HG02885 (cell line): ENCODE measurements at regions not wholly inside any gene's neighbourhood (a gene's known extent, or its start where the extent isn't known, plus 50 kb on each side); places are given as distances from the start of the nearest gene placed in this dataset.

ENCODE experiments used
- ATAC-seq: cut with Tn5 transposase; IDR thresholded peaks from one replicate; pipeline ENCODE4 v1.9.1; 2021; ENCODE audit warnings: mild to moderate bottlenecking; ENCODE audit not compliant: unreplicated experiment, poor library complexity

DNA sequence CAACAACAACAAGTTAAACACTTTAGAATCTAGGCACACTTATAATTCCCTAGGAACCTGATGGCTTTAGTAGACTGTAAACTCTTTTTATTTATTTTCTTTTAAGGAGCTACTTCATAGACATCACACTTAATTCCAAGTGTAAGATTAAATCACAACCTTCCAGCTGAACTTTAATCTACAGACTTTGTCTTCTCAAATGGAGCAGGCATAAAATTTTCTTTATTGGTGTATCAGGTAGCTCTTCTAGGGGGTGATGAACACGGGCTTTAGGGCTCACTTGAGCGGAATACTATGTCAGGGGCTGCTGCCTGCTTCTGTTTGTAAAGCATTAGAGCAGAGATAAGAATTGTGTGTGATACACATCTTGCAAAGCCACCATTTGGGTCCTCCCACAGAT is 525.8 kb upstream of the FAT3 start:
- no peak for ATAC-seq

DNA sequence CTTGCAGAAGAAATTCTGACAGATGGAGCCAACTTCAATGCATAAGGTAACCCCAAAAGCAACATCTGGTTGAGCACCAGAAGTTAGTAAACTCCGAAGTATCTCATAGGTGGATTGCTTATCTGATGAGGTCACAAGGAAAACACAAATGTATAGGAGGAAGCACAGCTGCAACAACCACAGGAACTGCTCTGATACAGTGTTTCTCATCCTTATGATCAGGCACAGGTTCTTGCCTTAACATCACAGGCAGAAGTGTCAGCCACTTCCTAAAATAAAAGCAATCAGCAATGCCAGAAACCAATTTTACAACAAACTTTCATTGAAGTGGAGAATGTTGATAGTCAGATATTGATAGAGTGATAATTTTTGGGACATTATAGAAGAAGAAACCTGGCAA is 530.3 kb upstream of the FAT3 start:
- ATAC-seq, result no peak

DNA sequence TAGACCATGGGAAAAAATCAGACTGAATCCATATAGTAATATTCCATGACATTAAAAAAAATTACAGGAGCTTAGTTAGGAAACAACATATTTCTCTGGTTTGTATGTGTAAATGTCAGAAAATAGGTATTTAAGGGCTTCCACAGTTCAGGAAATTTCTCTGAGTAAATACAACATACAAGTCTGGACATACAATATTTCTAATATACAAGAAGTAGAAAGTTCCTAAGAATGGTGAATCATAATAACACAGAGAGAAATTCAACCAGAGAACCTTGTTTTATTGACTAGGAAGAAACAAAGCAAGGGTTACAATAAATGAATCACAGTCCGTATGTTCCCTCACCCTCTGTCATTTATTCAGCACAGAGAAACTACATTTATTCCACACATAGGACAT is 532.7 kb upstream of the FAT3 start:
- no peak for ATAC-seq

DNA sequence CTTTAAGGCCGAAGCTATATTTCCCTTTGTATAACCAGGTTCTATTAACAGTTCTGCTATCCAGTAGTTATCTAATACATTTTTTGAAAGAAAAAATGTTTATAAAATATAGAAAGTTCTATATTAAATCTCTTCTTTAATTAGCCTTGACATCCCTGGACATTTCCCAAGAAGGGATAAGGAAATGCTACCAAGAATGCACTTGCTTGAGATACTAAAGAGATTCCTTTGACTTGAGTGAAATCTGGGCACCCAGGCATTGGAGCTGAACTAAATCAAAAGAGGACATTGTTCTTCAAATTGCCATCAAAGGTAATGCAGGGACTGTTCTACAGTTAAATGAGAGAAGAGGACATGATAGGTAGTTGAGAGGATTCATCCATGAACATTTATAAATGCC is 535.9 kb upstream of the FAT3 start:
- no peak for ATAC-seq

DNA sequence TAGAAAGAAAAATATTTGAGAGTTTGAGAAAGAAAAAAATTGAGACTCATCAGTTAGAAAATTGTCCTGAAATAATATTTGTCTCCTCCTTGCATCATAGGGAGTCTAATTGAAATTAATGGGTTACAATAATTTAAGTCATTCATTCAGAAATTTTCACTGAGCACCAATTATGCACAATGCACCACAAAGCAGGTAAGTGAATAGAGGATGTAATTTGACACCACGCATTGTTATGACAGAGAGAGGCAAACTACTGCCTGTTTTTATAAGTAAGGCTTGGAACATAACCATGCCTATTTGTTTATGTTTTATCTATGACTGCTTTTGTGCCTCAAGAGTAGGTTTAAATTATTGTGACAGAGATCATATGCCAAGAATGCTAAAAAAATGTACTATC is 537.9 kb upstream of the FAT3 start:
- ATAC-seq, result no peak

DNA sequence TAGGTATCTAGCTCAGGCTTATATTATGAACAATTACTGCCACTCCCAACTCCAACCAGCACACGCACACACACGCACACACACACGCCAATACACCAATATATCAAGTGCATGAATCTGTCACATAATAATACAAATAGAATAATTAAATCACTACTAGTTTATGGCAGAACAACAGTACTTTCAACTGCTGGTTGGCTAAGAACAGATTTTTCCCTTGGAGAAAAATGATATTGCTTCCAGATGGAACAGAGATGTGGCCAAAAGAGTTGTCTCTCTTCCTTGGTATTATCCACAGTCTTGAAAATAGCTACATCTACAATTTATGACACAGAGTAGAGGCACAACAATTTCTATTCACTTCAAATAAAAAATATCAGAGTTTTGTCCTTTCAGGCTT is 538.3 kb upstream of the FAT3 start:
- ATAC-seq, result no peak

DNA sequence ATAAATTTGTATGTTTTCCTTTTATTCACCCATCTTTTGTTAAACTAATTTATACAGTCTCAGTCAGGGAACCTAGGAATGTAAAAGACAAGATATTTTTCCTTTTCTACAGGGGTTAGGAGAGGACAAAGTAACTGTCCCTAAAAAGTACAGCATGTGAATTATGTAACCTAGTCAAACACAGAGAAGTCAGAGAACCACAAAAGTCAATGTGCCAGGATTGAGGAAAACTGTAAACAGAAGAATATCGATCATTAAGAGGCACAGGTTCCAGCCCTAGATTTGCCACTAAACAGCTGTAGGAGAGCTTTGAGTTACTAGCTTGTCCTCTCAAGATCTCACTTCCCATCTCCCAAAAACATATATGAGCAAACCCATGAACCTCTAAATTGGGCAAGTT is 550.9 kb upstream of the FAT3 start:
- no peak for ATAC-seq

DNA sequence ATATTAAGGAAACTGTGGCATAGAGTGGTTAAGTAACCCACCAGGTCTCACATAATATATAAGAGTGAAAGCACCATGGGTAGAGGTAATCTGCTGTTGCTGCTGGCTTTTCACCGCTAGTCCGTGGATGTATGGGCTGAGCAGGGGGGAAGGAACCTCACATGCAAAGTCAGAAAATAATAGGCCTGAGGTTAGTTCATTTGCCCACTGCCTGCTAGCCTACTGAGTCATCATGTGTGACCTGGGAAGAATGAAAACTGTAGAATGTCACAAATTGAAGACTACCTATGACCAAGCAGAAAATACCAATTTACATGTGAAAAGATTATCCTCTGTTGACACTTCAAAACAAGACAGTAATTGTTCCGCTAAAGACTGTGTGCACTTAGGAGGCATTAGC is 560.1 kb upstream of the FAT3 start:
- ATAC-seq, result no peak

DNA sequence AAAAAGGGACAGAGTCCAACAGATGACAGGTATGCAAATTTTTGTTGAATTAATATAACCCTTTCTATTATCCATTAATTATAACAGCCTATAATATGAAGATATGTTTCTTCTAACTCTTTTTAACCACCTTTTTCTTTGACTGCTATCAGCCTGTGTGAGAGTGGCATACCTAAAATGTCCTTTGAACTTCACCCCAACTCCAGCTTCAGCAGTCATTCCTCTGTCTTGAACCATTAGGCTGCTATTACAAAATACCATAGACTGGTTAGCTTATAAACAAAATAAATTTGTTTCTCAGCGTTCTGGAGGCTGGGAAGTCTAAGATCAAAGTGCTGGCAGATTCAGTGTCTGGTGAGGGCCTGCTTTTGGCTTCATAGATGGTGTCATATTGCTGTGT is 564.6 kb upstream of the FAT3 start:
- ATAC-seq, result no peak

DNA sequence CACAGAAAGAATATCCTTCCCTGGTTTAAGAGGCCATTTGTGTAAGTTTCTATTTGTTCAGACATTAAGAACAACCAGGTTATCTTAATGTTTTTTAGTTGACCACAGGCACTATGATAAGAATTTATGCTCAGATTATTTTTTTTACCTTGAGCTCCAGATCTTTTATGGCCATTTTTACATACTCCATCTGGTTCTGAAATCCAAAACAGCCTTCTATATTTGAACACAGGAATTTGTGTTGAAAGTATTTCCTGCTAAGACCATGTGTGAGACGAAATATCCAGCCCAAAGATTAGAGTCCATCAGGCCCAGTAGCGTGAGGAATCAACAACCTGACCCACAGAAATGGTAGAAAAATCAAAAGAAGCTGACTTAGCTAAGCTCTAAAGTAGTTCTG is 569.9 kb upstream of the FAT3 start:
- ATAC-seq, result no peak

DNA sequence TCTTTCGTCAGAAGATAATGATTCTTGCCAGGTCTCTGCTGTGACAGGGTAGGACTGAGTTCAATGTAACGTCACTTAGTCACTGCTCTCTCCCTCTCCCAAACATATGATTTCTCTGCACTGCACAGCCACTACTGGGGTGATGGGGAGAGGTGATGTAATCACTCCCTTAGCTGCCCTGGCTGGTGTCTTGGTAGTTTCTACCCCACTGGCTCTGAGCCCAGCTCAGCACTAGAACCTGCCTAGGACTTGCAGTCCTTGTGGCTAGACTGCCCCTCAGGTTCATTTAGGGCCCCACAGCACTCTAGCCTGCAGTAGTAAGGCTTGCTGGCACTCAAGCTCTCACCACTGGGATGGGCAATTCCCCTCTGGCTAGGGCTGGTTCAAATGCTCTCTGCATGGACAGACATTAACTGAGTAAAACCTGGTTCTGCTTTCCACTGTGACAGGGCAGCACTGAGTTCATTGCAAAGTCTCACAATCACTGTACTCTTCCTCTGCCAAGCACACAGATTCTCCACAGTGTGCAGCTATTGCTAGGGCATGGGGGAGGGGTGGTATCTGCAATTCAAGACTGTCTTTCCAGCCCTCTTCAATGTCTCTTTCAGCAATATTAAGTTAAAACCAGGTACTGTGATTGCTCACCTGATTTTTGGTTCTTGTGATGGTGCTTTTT is 571.4 kb upstream of the FAT3 start:
- no peak for ATAC-seq

DNA sequence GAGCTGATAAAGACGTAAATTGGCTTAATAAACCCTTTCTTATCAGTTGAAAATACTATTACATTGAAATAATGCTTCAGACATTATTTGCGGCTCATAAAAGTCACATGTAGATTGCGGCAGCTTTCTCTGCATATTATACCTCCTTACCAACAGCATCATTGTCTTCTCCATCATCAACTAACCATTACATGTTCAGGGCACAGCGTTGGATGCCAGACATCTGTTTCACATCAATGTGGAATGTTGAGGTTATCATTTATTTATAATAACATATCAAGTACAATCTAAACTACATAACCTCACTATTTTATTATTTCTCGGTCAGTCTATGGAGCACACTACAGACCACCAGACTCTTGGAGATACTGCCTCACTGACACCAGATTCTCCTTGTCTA is 573.8 kb upstream of the FAT3 start:
- ATAC-seq, result no peak

DNA sequence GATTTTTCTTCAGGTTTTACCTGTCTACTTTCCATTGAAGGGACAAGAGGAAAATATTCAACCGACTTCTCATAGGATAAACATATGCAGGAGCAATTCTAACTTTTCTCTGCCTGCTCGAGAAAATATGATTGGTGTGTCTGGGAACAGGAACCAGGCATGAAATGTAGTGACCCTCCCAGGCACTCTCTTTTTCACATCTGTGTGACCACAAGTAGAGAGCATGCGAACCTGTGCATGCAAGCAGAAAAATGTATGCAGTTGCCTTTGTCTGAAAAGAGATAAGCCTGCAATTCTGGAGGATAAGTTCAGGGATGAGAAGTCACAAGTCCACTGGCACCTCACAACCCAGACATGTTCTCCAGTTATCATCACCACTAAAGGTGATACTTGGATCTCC is 583.5 kb upstream of the FAT3 start:
- no peak for ATAC-seq

DNA sequence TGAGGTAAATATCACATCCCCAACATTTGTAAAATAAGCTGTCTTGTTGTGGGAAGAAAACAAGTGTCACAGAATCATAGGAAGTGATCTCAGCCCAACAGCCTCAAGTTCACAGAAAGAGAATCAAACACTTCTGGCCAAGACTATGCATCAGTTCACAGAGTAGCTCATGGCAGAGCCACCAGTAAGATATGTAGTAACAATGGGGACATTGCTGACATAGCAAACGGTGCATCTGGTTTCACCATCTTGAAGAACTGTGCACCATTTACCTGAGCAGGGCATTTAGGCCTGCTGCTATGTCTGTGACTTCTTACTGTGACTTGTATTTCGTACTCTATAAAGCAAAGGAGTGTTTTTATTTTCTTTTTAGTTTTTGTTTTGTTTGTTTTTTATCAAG is 585.3 kb upstream of the FAT3 start:
- no peak for ATAC-seq

DNA sequence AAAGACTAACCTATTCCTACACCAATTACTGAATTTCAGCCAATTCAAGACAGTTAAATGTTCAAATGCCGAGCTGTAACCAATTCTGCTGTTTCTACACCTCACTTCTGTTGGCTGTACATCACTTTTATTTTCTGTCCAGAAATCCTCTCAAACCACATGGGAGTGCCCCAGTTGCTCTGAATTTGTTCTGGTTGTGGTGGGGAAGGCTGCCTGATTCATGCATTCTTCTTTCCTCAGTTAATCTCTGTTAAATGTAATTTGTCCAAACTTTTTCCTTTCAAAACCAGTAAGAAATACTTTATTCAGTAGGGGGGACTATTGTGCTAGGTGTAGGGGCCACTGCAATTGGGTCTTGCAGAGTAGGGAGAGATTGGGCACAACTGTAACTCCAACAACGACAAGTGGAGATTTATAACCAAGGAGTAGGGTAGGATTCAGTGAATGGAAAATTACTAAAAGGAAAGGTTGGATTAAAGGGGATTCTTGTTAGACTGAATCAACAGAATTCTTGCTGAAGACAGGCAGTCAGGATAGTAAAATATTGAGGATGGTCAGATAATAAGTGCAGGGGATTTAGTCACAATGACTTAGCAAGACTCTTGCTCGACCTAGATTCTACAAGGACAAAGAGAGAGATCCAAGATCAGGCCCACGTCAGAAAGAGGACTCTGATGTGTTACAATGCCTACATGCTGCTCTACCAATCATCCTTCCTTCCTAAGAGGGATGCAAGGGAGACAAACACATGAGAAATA is 593.5 kb upstream of the FAT3 start:
- no peak for ATAC-seq

DNA sequence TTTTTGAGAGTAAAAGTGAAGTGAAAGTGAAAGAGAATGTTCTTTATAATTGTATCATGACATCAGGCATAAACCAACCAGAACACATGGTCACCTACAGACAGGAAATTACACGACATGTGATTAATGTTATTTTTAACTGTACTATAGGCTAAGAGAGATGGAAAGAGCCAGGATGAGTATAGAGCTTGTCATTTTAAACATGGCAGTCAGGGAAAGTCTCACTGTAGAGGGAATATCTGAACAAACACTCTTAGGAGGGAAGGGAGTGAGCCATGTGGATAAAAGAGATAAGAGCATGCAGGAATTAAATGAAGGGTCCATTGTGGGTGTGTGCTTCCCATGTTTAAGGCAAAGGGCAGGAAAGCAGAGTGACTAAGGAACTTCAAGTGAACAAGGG is 599.1 kb upstream of the FAT3 start:
- no peak for ATAC-seq

DNA sequence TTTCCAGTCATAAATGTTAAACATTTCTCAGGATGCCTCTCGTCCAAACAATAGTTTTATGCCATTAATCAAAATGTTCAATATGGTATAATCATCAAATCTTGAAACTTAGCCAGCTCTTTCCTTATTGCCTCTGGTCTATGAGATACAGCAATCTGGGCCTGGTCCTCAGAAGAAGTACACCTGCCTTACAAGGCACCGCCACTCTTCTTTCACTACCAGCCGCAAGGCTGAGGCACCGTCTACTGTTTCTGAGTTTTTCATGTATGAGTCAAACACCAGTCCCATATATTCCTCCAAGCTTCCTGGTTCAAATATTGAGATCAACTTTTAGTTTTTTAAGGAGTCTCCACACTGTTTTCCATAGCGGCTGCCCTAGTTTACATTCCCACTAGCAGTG is 600.6 kb upstream of the FAT3 start:
- no peak for ATAC-seq

DNA sequence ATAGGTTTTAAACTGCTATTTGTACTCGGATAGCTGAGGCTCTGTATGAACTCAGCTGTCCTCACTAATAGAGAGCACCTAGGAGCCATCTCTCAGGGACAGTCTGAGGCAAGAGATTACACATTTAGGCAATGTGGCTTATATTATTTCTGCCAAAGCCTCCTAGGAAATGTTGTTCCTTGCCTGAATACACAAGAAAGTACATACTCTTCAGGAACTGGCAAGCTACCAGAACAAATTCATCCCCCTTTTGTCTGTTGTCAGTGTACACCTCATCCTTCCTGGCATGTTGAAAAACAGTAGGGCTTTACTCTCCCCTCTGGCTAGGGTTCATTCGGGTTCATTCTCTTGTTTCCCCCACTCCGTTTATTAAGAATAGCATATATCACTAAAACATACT is 615.9 kb upstream of the FAT3 start:
- ATAC-seq, result no peak

DNA sequence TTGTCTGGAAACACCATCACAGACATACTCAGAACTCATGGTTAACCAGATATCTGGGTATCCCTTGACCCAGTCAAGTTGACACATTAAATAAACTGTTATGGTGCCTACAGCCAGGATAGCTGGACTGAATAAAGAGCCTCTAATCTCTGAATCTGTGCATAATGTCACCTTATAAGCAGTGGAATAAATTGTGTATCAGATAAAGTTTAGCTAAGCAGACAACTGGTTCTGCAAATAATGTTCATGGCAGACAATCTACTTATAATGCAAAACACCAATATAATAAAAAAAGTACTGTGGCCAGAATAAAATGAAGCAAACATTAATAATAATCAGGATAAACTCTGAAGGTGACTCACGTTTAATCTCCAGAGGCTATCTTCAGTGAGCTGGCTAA is 628.5 kb upstream of the FAT3 start:
- ATAC-seq, result no peak

DNA sequence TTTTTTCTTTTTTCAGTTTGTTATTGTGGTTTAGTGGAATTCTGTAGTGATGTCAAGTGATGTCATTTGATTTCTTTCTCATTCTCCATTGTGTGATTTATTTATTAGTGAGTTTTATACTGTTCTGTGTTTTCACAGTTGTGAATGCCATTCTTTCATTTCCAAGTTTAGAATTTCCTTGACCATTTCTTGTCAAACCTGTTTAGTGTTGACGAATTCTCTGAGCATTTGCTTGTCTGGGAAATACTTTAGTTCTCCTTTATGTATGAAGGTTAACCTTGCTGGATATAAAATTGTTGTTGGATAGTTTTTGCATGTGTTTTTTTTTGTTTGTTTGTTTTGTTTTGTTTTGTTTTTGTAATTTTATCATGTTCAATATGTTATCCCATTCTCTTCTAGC is 633.6 kb upstream of the FAT3 start:
- no peak for ATAC-seq

DNA sequence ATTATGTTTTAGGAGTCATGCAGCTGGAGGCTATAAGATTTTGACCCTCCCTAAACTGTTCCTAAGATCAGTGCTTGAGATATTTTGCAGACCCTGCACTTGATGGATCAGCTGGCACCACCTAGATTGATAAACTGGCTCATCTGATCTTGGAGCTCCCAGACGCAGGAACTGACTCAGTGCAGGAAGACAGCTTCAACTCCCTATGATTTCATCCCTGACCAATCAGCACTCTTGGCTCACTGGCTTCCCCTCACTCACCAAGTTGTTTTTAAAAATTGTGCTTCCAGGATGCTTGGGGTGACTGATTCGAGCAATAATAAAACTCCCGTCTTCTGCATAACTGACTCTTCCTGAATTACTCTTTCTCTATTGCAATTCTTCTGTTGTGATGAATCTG is 637.5 kb upstream of the FAT3 start:
- ATAC-seq, result no peak

DNA sequence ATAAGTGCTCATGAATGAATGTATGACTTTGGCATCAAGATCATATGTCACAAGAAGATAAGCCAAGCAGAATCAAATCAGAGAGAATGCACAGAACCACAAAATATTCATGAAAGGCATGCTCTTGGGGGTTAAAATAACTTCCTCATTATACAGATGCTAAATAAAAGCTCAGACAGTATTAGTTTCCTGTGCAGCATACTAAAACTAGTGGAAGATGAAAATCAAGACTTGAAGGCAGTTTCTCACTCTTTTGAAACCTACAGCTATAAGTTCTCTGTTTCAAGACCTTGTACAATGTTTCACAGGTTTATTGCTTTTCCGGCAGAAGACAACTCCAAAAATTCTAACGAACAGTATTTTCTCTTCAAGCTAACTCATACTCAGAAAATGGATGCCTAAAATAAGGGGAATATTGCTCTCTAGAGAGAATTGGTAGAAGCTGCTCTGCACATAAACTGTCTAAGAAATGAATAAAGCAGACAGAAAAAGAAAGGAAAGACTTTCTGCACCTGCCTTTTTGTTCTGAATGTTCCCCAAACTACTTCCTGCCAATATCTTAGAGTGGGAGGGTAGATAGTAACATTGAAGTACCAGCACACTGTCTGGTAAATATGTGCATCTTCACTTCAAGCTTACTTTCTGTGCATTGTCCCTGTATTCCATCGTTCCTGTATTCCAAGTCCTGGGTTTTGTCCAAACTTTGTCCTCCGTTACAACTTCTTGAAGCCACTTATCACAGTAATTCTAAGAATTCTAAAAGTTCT is 639.4 kb upstream of the FAT3 start:
- ATAC-seq, result no peak
